ENCODE measurements at regions not wholly inside any gene's neighbourhood (a gene's known extent, or its start where the extent isn't known, plus 50 kb on each side); places are given as distances from the start of the nearest gene placed in this dataset.

DNA sequence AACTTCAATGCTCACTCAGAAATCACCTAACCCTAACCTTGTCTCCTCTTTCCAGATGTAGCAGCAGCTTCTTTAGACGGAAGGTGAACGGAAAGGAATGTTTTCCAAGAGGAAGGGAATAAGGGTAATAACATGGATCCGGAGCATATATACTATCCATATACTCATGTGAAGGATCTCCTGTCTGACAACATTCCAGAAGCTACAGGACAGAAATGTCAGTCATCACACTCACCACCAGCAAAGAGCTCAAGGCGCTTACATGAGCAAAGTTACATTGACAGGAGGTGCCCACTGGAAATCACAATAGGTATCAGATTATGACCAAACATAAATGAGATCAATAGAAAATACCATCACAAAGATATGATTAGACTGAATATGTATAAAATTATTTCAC is 122.1 kb upstream of the CCDC28A start:
- H3K9me3 Mint-ChIP-seq: no peaks in the 10 kb centered on the region
- TF ChIP-seq, protein P1, sequence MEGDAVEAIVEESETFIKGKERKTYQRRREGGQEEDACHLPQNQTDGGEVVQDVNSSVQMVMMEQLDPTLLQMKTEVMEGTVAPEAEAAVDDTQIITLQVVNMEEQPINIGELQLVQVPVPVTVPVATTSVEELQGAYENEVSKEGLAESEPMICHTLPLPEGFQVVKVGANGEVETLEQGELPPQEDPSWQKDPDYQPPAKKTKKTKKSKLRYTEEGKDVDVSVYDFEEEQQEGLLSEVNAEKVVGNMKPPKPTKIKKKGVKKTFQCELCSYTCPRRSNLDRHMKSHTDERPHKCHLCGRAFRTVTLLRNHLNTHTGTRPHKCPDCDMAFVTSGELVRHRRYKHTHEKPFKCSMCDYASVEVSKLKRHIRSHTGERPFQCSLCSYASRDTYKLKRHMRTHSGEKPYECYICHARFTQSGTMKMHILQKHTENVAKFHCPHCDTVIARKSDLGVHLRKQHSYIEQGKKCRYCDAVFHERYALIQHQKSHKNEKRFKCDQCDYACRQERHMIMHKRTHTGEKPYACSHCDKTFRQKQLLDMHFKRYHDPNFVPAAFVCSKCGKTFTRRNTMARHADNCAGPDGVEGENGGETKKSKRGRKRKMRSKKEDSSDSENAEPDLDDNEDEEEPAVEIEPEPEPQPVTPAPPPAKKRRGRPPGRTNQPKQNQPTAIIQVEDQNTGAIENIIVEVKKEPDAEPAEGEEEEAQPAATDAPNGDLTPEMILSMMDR (conservative IDR thresholded peaks at IDR 0.05): no peak

More for the DNA sequence above, 122.1 kb upstream of the CCDC28A start:
- H4K20me1 ChIP-seq (ENCODE audit: control insufficient read depth, insufficient read depth, insufficient read length): no peaks in the 10 kb centered on the region
- no peak overlapping the region for H2AFZ ChIP-seq (ENCODE audit: low read length)
- no peak overlapping the region for H4K8ac ChIP-seq (replicated peaks; ENCODE audit: insufficient read length, low read depth, low read length)
- Mint-ChIP-seq H3K36me3 (ENCODE audit: insufficient read depth in 1 of 3, low read depth in 3 of 3) (peaks cover 0 to 6% (median 3%) of the 10 kb centered on the region in 3 experiments; a peak in 2 of 7 replicates), H3K4me3 (no peak overlapping the region), H3K27me3 (ENCODE audit: low read depth) (no peaks in the 10 kb centered on the region), H3K27ac (no peak overlapping the region), H3K4me1 (peaks cover 20 to 23% of the 10 kb centered on the region in 2 experiments)
- H3K4ac ChIP-seq (ENCODE audit: low read depth, low read length): no peak overlapping the region
- H3K23me2 ChIP-seq (ENCODE audit: insufficient read length, low read depth, low read length, poor library complexity, severe bottlenecking): no peaks in the 10 kb centered on the region
- H3K56ac ChIP-seq (ENCODE audit: insufficient read length, low read depth, low read length): no peak overlapping the region
- no peak overlapping the region for H2BK120ac ChIP-seq (ENCODE audit: low read depth, low read length, poor library complexity, severe bottlenecking)
- H3K14ac ChIP-seq (ENCODE audit: insufficient read depth, low read length): no peak overlapping the region
- no peak overlapping the region for H3K27ac ChIP-seq (ENCODE audit: insufficient read length, low read depth, low read length)
- H3K4me2 ChIP-seq (ENCODE audit: insufficient read depth, insufficient read length, low read length): no peak overlapping the region
- H4K91ac ChIP-seq (ENCODE audit: insufficient read length, low read depth, low read length): no peak overlapping the region
- H3K23ac ChIP-seq (ENCODE audit: insufficient read length, low read depth, low read length): no peak overlapping the region
- H3K9me3 ChIP-seq (ENCODE audit: control insufficient read depth, low read depth, low read length): no peaks in the 10 kb centered on the region
- no peaks in the 10 kb centered on the region for H3K27me3 ChIP-seq (ENCODE audit: insufficient read depth, low read length)
- H3K9ac ChIP-seq (ENCODE audit: extremely low read depth, insufficient read length, low read length): no peak overlapping the region
- H2BK20ac ChIP-seq (ENCODE audit: low read depth, low read length, poor library complexity, severe bottlenecking): no peak overlapping the region
- no peak overlapping the region for H2BK12ac ChIP-seq (ENCODE audit: insufficient read length, low read depth, low read length)
- no peak overlapping the region for H2AK5ac ChIP-seq (ENCODE audit: insufficient read length, low read length)
- DNase-seq: no peak
- WGBS (ENCODE audit: extremely low coverage, insufficient read length, low lambda C conversion rate): no CpG with 5 or more reads among the region's 4 CpGs
- H4K5ac ChIP-seq (ENCODE audit: insufficient read length, low read depth, low read length): no peak overlapping the region
- H2BK15ac ChIP-seq (ENCODE audit: low read depth, low read length): no peak overlapping the region
- no peak overlapping the region for H3T11ph ChIP-seq (ENCODE audit: low read length)
- no peak overlapping the region for H2BK5ac ChIP-seq (ENCODE audit: insufficient read length, low read length)
- no peaks in the 10 kb centered on the region for H3K4me1 ChIP-seq (ENCODE audit: insufficient read depth, low read length)
- H3K79me1 ChIP-seq (ENCODE audit: insufficient read depth, low read depth, low read length, poor library complexity, severe bottlenecking): peaks cover 2% of the 10 kb centered on the region
- H3K18ac ChIP-seq (ENCODE audit: insufficient read length, low read depth, low read length): no peak overlapping the region
- H3K79me2 ChIP-seq (ENCODE audit: insufficient read depth, low read length): no peaks in the 10 kb centered on the region; the same call in 1 of the 2 replicates
